ENCODE measurements at regions not wholly inside any gene's neighbourhood (a gene's known extent, or its start where the extent isn't known, plus 50 kb on each side); places are given as distances from the start of the nearest gene placed in this dataset.

- DNase-seq (ENCODE audit: low read depth): no peak
Measured at GRCh38 chr7:25520017-25520416, 291.7 kb upstream of the NPVF start.

GRCh38 chr7:25520516-25520915 is 292.2 kb upstream of the NPVF start:
- H3K27me3 ChIP-seq (ENCODE audit: control insufficient read depth, insufficient read depth, low read length): no peaks in the 10 kb centered on the region
- no peak overlapping the region for H3K4me3 ChIP-seq (ENCODE audit: low read depth, low read length)
- H3K36me3 ChIP-seq (ENCODE audit: control insufficient read depth, insufficient read depth, low read length): no peaks in the 10 kb centered on the region
- TF ChIP-seq CTCF (IDR thresholded peaks at IDR 0.05; ENCODE audit: insufficient read depth, low read length, poor library complexity, severe bottlenecking): no peak
- DNase-seq (ENCODE audit: low read depth): no peak

More at GRCh38 chr7:25520017-25520416, 291.7 kb upstream of the NPVF start:
- no peak for TF ChIP-seq CTCF (IDR thresholded peaks at IDR 0.05; ENCODE audit: insufficient read depth, low read length, poor library complexity, severe bottlenecking)
- no peak overlapping the region for H3K4me3 ChIP-seq (ENCODE audit: low read depth, low read length)
- no peaks in the 10 kb centered on the region for H3K36me3 ChIP-seq (ENCODE audit: control insufficient read depth, insufficient read depth, low read length)
- no peaks in the 10 kb centered on the region for H3K27me3 ChIP-seq (ENCODE audit: control insufficient read depth, insufficient read depth, low read length)

GRCh38 chr7:25521236-25521635 is 292.9 kb upstream of the NPVF start:
- no peak for DNase-seq (ENCODE audit: low read depth)
- no peaks in the 10 kb centered on the region for H3K36me3 ChIP-seq (ENCODE audit: control insufficient read depth, insufficient read depth, low read length)
- H3K4me3 ChIP-seq (ENCODE audit: low read depth, low read length): no peak overlapping the region
- no peaks in the 10 kb centered on the region for H3K27me3 ChIP-seq (ENCODE audit: control insufficient read depth, insufficient read depth, low read length)
- no peak for TF ChIP-seq CTCF (IDR thresholded peaks at IDR 0.05; ENCODE audit: insufficient read depth, low read length, poor library complexity, severe bottlenecking)

- H3K4me3 ChIP-seq (ENCODE audit: low read depth, low read length): no peak overlapping the region
- no peak for DNase-seq (ENCODE audit: low read depth)
- H3K36me3 ChIP-seq (ENCODE audit: control insufficient read depth, insufficient read depth, low read length): no peaks in the 10 kb centered on the region
- no peaks in the 10 kb centered on the region for H3K27me3 ChIP-seq (ENCODE audit: control insufficient read depth, insufficient read depth, low read length)
- no peak for TF ChIP-seq CTCF (IDR thresholded peaks at IDR 0.05; ENCODE audit: insufficient read depth, low read length, poor library complexity, severe bottlenecking)
Measured at GRCh38 chr7:25522727-25523126, 294.4 kb upstream of the NPVF start.

GRCh38 chr7:25527665-25528170 is 299.4 kb upstream of the NPVF start:
- H3K36me3 ChIP-seq (ENCODE audit: control insufficient read depth, insufficient read depth, low read length): no peaks in the 10 kb centered on the region
- H3K4me3 ChIP-seq (ENCODE audit: low read depth, low read length): no peak overlapping the region
- no peaks in the 10 kb centered on the region for H3K27me3 ChIP-seq (ENCODE audit: control insufficient read depth, insufficient read depth, low read length)
- no peak for TF ChIP-seq CTCF (IDR thresholded peaks at IDR 0.05; ENCODE audit: insufficient read depth, low read length, poor library complexity, severe bottlenecking)
- DNase-seq (ENCODE audit: low read depth): no peak

GRCh38 chr7:25529320-25529719 is 301.0 kb upstream of the NPVF start:
- no peak for DNase-seq (ENCODE audit: low read depth)
- TF ChIP-seq CTCF (IDR thresholded peaks at IDR 0.05; ENCODE audit: insufficient read depth, low read length, poor library complexity, severe bottlenecking): no peak
- Histone ChIP-seq H3K36me3 (ENCODE audit: control insufficient read depth, insufficient read depth, low read length) (no peaks in the 10 kb centered on the region), H3K4me3 (ENCODE audit: low read depth, low read length) (no peak overlapping the region), H3K27me3 (ENCODE audit: control insufficient read depth, insufficient read depth, low read length) (no peaks in the 10 kb centered on the region)
